22Rv1 (cell line): ENCODE measurements at regions not wholly inside any gene's neighbourhood (a gene's known extent, or its start where the extent isn't known, plus 50 kb on each side); places are given as distances from the start of the nearest gene placed in this dataset.

ENCODE experiments used
- CTCF ChIP-seq: fragments of 450-650 bp; IDR thresholded peaks from 2 replicates; pipeline ENCODE4 v1.5.1; 2017; ENCODE audit warnings: mild to moderate bottlenecking
- ZFX ChIP-seq: fragments of 450-650 bp; IDR thresholded peaks from 2 replicates; pipeline ENCODE4 v1.6.1; 2017; ENCODE audit warnings: antibody characterized with exemption, borderline replicate concordance

GRCh38 chr10:4033341-4033896, 248.4 kb upstream of the KLF6 start:
- TF ChIP-seq CTCF = no peak
- TF ChIP-seq ZFX = no peak
